AG04450 (cell line): ENCODE measurements at regions not wholly inside any gene's neighbourhood (a gene's known extent, or its start where the extent isn't known, plus 50 kb on each side); places are given as distances from the start of the nearest gene placed in this dataset.

ENCODE experiments used
- CTCF ChIA-PET: fragments of 300-600, 350-600 bp; formaldehyde crosslinking; extraction: SDS; loops from one replicate; lab custom pipeline; 2022; ENCODE audit warnings: antibody characterized with exemption, inconsistent platforms; lab: Charles Lee
- POLR2A ChIA-PET: fragments of 350-600 bp; formaldehyde crosslinking; extraction: SDS; loops from one replicate; lab custom pipeline; 2021; ENCODE audit warnings: antibody characterized with exemption, inconsistent platforms; lab: Yijun Ruan, JAX
- DNase-seq: peaks from one replicate; pipeline ENCODE4 v3.0.0-alpha.2; 2011; ENCODE audit warnings: low read depth, low spot score
- H3K27ac ChIP-seq: one replicate; pipeline ENCODE4 v1.5.1; 2012; ENCODE audit warnings: low read depth, low read length, control low read depth
- H3K27me3 ChIP-seq: one replicate; pipeline ENCODE4 v1.6.0; 2012; ENCODE audit warnings: low read length; ENCODE audit not compliant: control insufficient read depth, insufficient read depth
- H3K4me3 ChIP-seq: 2 replicates; pipeline ENCODE4 v1.5.1; 2011; ENCODE audit warnings: mild to moderate bottlenecking, low read depth, low read length, control low read depth
- H3K9me3 ChIP-seq: 2 replicates; pipeline ENCODE4 v1.5.1; 2012; ENCODE audit warnings: low read length; ENCODE audit not compliant: control insufficient read depth, insufficient read depth
- CTCF ChIP-seq: IDR thresholded peaks from 2 replicates; pipeline ENCODE4 v1.5.1; 2011; ENCODE audit warnings: low read depth, low read length, control low read depth, inconsistent platforms

- Histone ChIP-seq H3K27ac (no peak overlapping the region), H3K27me3 (no peaks in the 10 kb centered on the region), H3K4me3 (no peak overlapping the region), H3K9me3 (no peaks in the 10 kb centered on the region)
- CTCF ChIA-PET = interaction anchor here (0.6 kb wide), 1 partner anchor 469 kb away, joined by 10 read pairs; no protein-coding TSS in a partner anchor
- POLR2A ChIA-PET = no interaction called here
- DNase-seq = no peak
- TF ChIP-seq CTCF = no peak
Measured at GRCh38 chr7:82701949-82702348, 258.4 kb upstream of the CACNA2D1 start.

GRCh38 chr7:82700741-82701140 is 257.2 kb upstream of the CACNA2D1 start:
- Histone ChIP-seq H3K27ac (no peak overlapping the region), H3K27me3 (no peaks in the 10 kb centered on the region), H3K9me3 (no peaks in the 10 kb centered on the region), H3K4me3 (no peak overlapping the region)
- ChIA-PET CTCF (interaction anchor here (1.7 kb wide), 1 partner anchor 29 kb away, joined by 3 read pairs; no protein-coding TSS in a partner anchor), POLR2A (no interaction called here)
- no peak for TF ChIP-seq CTCF
- no peak for DNase-seq

- H3K27me3 ChIP-seq = no peaks in the 10 kb centered on the region
- ChIA-PET POLR2A (interaction anchor here (0.6 kb wide), 1 partner anchor 24 kb away, joined by 3 read pairs; no protein-coding TSS in a partner anchor), CTCF (interaction anchor here (0.6 to 1.7 kb wide), 2 partner anchors 12 to 30 kb away, joined by 3 read pairs; no protein-coding TSS in a partner anchor)
- no peak for DNase-seq
- H3K4me3 ChIP-seq = no peak overlapping the region
- TF ChIP-seq CTCF = no peak
- H3K9me3 ChIP-seq = peaks cover 4% of the 10 kb centered on the region; the same call in 1 of the 2 replicates
- H3K27ac ChIP-seq = no peak overlapping the region
Measured at GRCh38 chr7:82699773-82700186, 256.2 kb upstream of the CACNA2D1 start.

GRCh38 chr7:82697897-82698296 is 254.3 kb upstream of the CACNA2D1 start:
- Histone ChIP-seq H3K27ac (no peak overlapping the region), H3K4me3 (no peak overlapping the region), H3K9me3 (peaks cover 4% of the 10 kb centered on the region; the same call in 1 of the 2 replicates), H3K27me3 (no peaks in the 10 kb centered on the region)
- POLR2A ChIA-PET = no interaction called here
- no peak for DNase-seq
- TF ChIP-seq CTCF = no peak
- CTCF ChIA-PET = no interaction called here

GRCh38 chr7:82696631-82697030 is 253.1 kb upstream of the CACNA2D1 start:
- CTCF ChIA-PET = no interaction called here
- no peak overlapping the region for H3K4me3 ChIP-seq
- H3K27me3 ChIP-seq = no peaks in the 10 kb centered on the region
- DNase-seq = no peak
- POLR2A ChIA-PET = no interaction called here
- no peak overlapping the region for H3K27ac ChIP-seq
- TF ChIP-seq CTCF = no peak
- H3K9me3 ChIP-seq = peaks cover 4% of the 10 kb centered on the region; the same call in 1 of the 2 replicates
